NOMO-1 treated with dmso at 0.1 percent for 144 hours (cell line): ENCODE measurements at regions not wholly inside any gene's neighbourhood (a gene's known extent, or its start where the extent isn't known, plus 50 kb on each side); places are given as distances from the start of the nearest gene placed in this dataset.
"Not testable (repeated sequence)": the region's sequence is repeated elsewhere in the genome, so short reads cannot be mapped to it uniquely, and the experiment has no call there.

Experiments used
- DNase-seq: peaks from one replicate; lab custom pipeline; 2025; ENCODE audit not compliant: unreplicated experiment; lab: John Stamatoyannopoulos, UW

DNA sequence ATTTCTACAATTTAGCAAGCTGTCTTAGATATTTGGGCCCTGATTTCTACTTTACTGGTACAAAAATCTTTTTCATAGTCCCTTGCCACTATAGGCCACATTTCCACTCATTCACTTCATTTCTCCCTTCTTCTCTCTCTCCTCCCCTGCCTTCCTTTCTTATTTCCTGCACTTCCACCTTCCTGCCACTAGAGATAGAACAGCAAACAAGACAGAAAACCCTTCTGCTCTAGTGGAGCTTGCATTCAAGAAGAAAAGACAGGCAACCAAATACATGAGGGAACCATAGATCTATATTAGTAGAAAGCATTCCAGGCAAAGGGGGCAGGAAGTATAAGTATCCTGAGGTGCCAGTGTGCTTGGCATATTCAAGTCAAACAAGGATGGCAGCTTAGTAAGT is 623.5 kb downstream of the FLRT2 start:
- DNase-seq: no peak

- DNase-seq: no peak
Observed at GRCh38 chr14:86143248-86143647, 613.3 kb downstream of the FLRT2 start.

- no peak for DNase-seq
Observed at GRCh38 chr14:86141966-86142365, 612.0 kb downstream of the FLRT2 start.

- DNase-seq: no peak
Observed at GRCh38 chr14:86129426-86129825, 599.5 kb downstream of the FLRT2 start.

GRCh38 chr14:86124328-86124727 is 594.4 kb downstream of the FLRT2 start:
- no peak for DNase-seq

DNA sequence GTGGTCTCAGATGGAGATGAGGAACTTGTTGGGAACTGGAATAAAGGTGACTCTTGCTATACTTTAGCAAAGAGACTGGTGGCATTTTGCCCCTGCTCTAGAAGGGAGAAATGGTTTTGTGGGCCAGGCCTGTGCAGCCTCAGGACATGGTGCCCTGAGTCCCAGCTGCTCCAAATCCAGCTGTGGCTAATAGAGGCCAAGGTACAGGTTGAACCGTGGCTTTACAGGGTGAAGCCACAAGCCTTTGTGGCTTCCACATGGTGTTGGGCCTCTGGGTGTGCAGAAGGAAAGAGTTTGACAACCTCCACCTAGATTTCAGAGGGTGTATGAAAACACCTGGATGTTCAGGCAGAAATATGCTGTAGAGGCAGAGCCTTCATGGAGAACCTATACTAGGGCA is 586.0 kb downstream of the FLRT2 start:
- no peak for DNase-seq

- DNase-seq: not testable (repeated sequence)
Observed at GRCh38 chr14:86110871-86111270, 580.9 kb downstream of the FLRT2 start.

- DNase-seq: no peak
Observed at GRCh38 chr14:86104691-86105265, 574.8 kb downstream of the FLRT2 start.

- no peak for DNase-seq
Observed at GRCh38 chr14:86094512-86094911, 564.6 kb downstream of the FLRT2 start.

DNA sequence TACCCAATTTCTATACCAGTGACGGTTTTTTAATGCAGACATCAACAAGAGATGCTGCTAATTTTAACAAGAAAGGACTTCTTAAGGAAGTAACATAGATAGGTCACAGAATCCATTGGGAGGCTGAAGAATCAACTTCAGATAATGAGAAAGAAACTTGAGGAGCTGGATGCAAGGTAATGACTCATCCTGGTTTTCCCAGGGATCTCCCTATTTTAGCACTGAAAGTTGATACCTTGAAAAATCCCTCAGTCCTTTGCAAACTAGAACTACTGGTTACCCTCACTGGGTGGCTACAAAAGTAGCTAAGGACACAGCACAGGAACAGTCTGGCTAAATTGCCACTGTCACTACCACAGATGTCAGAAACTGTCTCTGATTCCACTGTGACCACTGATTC is 561.9 kb downstream of the FLRT2 start:
- no peak for DNase-seq

DNA sequence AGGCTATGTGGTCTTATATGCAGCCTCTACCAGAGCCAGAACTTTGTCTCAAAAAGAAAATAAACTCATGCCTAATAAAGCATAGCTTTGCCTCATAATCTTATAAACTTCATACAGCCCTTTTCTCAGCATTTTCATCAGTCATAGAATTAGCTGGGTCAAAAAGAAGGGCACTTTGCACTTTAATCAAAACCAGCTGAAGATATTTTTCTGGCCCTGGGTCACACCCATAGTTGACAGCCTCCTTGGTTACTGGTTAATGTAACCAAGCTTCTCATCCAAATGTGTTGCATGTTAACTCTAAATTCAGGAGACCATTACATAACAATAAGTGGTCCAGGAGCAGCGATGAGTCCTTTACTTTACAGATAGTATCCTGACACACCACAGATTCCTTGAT is 558.2 kb downstream of the FLRT2 start:
- DNase-seq: no peak

DNA sequence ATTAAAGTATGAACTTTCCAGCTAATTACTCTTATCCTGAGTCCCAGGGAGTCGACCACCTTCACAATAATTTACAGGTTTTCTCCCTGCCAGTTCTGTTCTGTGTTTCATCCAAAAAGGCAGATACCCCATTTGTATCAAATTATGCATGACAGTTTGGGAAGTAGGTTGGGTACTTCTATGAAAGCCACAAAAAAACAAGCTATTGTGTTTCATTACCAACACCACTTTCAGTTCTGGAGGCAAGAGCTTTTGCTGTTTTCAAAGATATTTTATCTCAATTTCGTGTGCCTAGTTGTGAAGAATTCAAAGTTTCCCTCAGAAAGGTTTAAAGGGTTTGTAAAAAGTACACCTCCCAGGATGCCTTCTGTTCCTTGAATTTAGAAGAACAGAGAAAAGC is 557.4 kb downstream of the FLRT2 start:
- DNase-seq: no peak

DNA sequence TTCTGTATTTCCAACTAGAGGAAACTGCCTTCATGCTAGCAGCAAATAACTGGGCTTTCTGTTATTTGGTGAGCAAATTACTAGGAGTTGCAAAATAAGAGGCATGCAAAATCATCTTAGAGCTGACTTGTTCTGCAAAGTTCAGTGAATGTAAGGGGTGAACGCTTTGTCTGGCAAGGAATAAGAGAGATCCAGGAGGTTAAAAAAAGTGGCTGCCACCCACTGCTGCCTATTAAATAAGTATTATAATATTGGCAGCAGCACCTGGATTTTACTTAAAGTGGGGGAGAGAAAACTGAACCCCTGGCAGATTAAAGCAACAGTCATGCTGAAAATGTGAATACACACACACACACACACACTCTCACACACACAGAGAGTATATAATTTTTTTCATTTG is 557.0 kb downstream of the FLRT2 start:
- DNase-seq: no peak

DNA sequence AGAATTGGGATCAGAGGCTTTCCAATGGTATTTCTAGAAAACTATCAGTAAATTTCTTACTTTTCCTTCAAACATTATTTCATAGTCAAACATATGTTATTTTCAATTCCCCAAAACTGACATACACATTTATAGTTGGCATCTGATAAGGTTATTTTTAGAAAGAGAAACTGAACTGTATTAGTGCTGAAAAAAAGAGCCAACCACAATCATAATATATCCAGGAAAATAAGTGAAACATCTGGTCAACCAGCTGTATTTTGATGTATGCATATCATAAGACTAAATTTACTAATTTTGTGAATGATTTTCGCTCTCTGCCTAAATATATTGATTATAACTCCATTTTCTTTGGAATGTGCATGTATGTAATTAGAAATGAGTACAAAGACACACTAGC is 554.2 kb downstream of the FLRT2 start:
- no peak for DNase-seq

DNA sequence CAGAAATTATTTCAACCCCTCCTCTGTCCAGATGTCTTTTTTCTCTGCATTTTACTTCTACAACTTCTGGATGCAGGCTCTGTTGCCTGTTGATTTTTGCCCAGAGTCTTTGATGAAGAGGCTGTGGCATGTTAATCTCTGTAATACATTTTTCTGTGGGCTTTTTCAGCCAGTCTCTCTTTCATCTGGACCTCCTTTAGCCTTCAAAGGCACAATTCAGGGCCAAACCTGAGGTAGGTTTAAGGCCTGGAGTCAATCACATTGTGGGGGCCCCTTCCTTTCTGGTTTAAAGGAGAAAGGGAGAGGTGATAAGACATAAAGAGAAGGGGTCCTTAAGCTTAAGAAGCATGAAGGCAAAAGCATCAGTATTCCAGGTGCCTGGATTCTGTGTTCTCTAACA is 553.7 kb downstream of the FLRT2 start:
- DNase-seq: no peak

- no peak for DNase-seq
Observed at GRCh38 chr14:86072116-86072894, 542.4 kb downstream of the FLRT2 start.

DNA sequence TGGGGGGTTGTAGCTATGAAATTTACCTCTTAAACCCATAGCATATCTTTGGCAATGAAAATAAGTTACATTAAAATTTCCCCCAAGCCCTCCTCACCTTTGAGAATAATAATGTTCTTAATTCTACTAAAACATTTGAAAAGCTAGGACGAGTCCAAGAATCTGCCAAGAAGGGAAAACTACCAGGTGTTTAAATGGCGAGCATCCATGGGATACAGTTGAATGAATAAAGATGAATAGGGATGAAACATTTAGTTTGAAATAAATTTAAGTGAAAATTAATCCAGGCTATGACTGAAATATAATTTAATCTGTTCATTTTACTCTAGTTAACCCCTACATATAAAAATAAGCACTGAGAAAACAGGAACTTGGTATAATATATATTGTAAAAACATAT is 536.7 kb downstream of the FLRT2 start:
- DNase-seq: no peak

DNA sequence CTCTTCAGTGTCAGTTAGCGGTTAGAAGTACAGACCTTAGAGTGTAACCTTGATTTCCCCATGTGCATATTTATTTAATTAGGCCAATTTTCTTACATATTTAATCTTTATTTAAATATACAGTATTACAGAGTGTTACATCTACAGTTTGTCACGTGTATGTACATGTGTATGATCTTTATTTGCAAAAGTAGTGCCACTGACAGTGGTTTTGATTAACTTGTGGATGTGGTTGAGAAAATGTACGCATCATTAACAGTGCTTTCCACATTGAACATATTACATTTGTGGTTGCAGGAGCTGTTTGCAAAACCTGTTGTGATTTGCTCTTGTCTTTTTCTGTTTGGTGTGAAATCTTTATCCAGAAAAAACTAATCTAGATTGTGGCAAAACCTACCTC is 535.5 kb downstream of the FLRT2 start:
- no peak for DNase-seq

GRCh38 chr14:86064595-86064994 is 534.7 kb downstream of the FLRT2 start:
- not testable (repeated sequence) for DNase-seq

DNA sequence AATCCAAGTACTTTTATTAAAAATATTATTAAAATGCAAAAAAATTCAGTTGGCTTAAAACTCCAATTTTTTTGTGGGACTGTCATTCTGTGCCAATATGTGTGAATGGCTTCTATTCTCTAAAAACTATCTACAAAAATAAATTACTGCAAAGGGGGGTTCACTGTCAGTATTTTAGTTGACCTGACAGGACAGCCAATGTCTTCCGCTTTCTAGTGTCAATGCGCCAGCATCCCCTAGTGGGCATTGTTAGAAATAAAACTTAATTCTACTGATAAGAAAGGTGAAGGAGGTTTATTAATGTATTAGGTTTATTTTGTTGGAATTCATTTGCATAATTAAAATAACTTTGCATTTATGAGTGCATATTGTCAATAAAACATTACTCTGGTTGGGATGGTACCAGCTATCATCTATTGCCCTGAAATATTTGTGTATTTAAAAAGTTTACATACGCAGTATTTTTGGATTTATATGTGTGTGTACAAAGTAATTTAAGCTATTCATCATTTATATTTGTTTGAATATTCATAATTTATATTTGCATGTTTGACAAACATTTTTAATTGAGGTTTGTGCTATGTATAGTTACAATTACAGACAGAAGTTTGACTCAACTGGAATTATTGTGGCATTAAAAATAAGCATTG is 527.2 kb downstream of the FLRT2 start:
- no peak for DNase-seq

GRCh38 chr14:86055512-86056075 is 525.6 kb downstream of the FLRT2 start:
- DNase-seq: no peak

DNA sequence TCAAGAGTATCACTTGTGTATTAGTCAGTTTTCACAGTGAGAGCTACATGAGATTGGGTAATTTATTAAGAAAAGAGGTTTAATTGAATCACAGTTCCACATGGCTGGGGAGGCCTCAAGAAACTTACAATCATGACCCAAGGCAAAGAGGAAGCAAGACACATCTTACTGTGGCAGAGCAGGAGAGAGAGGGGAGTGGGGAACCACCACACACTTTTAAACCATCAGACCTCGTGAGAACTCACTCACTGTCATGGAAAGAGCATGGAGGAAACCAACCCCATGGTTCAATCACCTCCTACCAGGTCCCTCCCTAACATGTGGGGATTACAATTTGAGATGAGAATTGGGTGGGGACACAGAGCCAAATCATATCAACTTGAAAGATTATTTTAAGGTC is 522.9 kb downstream of the FLRT2 start:
- no peak for DNase-seq
